NK-92 treated with Interleukin-12 subunit alpha and Interleukin-12 subunit beta, amount 100 ng/mL, for 24 hours (cell line): ENCODE measurements at regions not wholly inside any gene's neighbourhood (a gene's known extent, or its start where the extent isn't known, plus 50 kb on each side); places are given as distances from the start of the nearest gene placed in this dataset.

Experiments
- DNase-seq: peaks from one replicate; lab custom pipeline; 2025; lab: John Stamatoyannopoulos, UW

- DNase-seq: no peak
Measured at GRCh38 chr10:83666762-83667161, 472.5 kb upstream of the GHITM start.

GRCh38 chr10:83667594-83667993 is 471.7 kb upstream of the GHITM start:
- DNase-seq: no peak

- DNase-seq: no peak
Measured at GRCh38 chr10:83673316-83673715, 466.0 kb upstream of the GHITM start.

GRCh38 chr10:83677795-83678194 is 461.5 kb upstream of the GHITM start:
- no peak for DNase-seq

GRCh38 chr10:83678850-83679249 is 460.5 kb upstream of the GHITM start:
- no peak for DNase-seq

- peak; percentile 56 for DNase-seq
Measured at GRCh38 chr10:83680470-83680891, 458.8 kb upstream of the GHITM start.

- no peak for DNase-seq
Measured at GRCh38 chr10:83682414-83682813, 456.9 kb upstream of the GHITM start.

- DNase-seq: no peak
Measured at GRCh38 chr10:83685458-83685857, 453.9 kb upstream of the GHITM start.

- DNase-seq: no peak
Measured at GRCh38 chr10:83691791-83692596, 447.3 kb upstream of the GHITM start.

- no peak for DNase-seq
Measured at GRCh38 chr10:83698899-83699298, 440.4 kb upstream of the GHITM start.

GRCh38 chr10:83701799-83702198 is 437.5 kb upstream of the GHITM start:
- DNase-seq: no peak

GRCh38 chr10:83702731-83703130 is 436.6 kb upstream of the GHITM start:
- no peak for DNase-seq

GRCh38 chr10:83706120-83706519 is 433.2 kb upstream of the GHITM start:
- no peak for DNase-seq

- no peak for DNase-seq
Measured at GRCh38 chr10:83706952-83707582, 432.2 kb upstream of the GHITM start.

GRCh38 chr10:83713423-83713822 is 425.9 kb upstream of the GHITM start:
- DNase-seq: no peak

- DNase-seq: no peak
Measured at GRCh38 chr10:83723080-83723479, 416.2 kb upstream of the GHITM start.

- no peak for DNase-seq
Measured at GRCh38 chr10:83724471-83725241, 414.7 kb upstream of the GHITM start.

- DNase-seq: no peak
Measured at GRCh38 chr10:83725567-83725966, 413.7 kb upstream of the GHITM start.

GRCh38 chr10:83734278-83734677 is 405.0 kb upstream of the GHITM start:
- DNase-seq: no peak

- DNase-seq: no peak
Measured at GRCh38 chr10:83736008-83736407, 403.3 kb upstream of the GHITM start.

- no peak for DNase-seq
Measured at GRCh38 chr10:83750604-83751003, 388.7 kb upstream of the GHITM start.

GRCh38 chr10:83753490-83753889 is 385.8 kb upstream of the GHITM start:
- DNase-seq: no peak

GRCh38 chr10:83754857-83755256 is 384.5 kb upstream of the GHITM start:
- DNase-seq: no peak
